ENCODE measurements at regions not wholly inside any gene's neighbourhood (a gene's known extent, or its start where the extent isn't known, plus 50 kb on each side); places are given as distances from the start of the nearest gene placed in this dataset.

GRCh38 chr4:129968778-129969177, 872.8 kb downstream of the C4orf33 start:
- TF ChIP-seq, protein P1, sequence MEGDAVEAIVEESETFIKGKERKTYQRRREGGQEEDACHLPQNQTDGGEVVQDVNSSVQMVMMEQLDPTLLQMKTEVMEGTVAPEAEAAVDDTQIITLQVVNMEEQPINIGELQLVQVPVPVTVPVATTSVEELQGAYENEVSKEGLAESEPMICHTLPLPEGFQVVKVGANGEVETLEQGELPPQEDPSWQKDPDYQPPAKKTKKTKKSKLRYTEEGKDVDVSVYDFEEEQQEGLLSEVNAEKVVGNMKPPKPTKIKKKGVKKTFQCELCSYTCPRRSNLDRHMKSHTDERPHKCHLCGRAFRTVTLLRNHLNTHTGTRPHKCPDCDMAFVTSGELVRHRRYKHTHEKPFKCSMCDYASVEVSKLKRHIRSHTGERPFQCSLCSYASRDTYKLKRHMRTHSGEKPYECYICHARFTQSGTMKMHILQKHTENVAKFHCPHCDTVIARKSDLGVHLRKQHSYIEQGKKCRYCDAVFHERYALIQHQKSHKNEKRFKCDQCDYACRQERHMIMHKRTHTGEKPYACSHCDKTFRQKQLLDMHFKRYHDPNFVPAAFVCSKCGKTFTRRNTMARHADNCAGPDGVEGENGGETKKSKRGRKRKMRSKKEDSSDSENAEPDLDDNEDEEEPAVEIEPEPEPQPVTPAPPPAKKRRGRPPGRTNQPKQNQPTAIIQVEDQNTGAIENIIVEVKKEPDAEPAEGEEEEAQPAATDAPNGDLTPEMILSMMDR (conservative IDR thresholded peaks at IDR 0.05; ENCODE audit: low read depth, low read length) = no peak
- no peak for TF ChIP-seq MXI1 (IDR thresholded peaks at IDR 0.05; ENCODE audit: borderline replicate concordance, low read depth, low read length)
- TF ChIP-seq CEBPB (IDR thresholded peaks at IDR 0.05; ENCODE audit: low read depth, low read length) = no peak
- TF ChIP-seq POLR2A (IDR thresholded peaks at IDR 0.05; ENCODE audit: low read depth, low read length) = no peak
- TF ChIP-seq RFX5 (IDR thresholded peaks at IDR 0.05; ENCODE audit: low read depth, low read length) = no peak
- no peak for TF ChIP-seq MAFK (IDR thresholded peaks at IDR 0.05; ENCODE audit: low read depth, low read length)
- TF ChIP-seq RAD21 (IDR thresholded peaks at IDR 0.05; ENCODE audit: low read length) = no peak
- no peak for TF ChIP-seq SMC3 (IDR thresholded peaks at IDR 0.05; ENCODE audit: low read depth, low read length)
- no peak for TF ChIP-seq BHLHE40 (IDR thresholded peaks at IDR 0.05; ENCODE audit: low read depth, low read length)
- TF ChIP-seq MAZ (IDR thresholded peaks at IDR 0.05; ENCODE audit: borderline replicate concordance, low read depth, low read length) = no peak

Data from IMR-90 (cell line).